Thyroid gland (tissue), 4 donors: ENCODE measurements at regions not wholly inside any gene's neighbourhood (a gene's known extent, or its start where the extent isn't known, plus 50 kb on each side); places are given as distances from the start of the nearest gene placed in this dataset.

Source experiments
- CTCF ChIP-seq, 6 experiments: fragments of 200-600 bp in 3 of 6; fragments of 450-650 bp in 3 of 6; sonication (generic) in 3 of 6; IDR thresholded peaks; one replicate each; pipeline ENCODE4 v1.5.1; 2016 to 2019; ENCODE audit warnings: antibody characterized with exemption in 6 of 6, mild to moderate bottlenecking in 2 of 6, inconsistent platforms in 1 of 6, moderate library complexity in 1 of 6
- POLR2A ChIP-seq, 2 donors: fragments of 450-650 bp; IDR thresholded peaks; one replicate each; pipeline ENCODE4 v1.6.1; 2017; ENCODE audit warnings: antibody characterized with exemption in 2 of 2, mild to moderate bottlenecking in 2 of 2, moderate library complexity in 1 of 2

- TF ChIP-seq CTCF (IDR thresholded peaks at IDR 0.05) = no peak
- no peak for TF ChIP-seq POLR2A (IDR thresholded peaks at IDR 0.05)
Observed at GRCh38 chr15:98276018-98276417, 315.5 kb downstream of the ARRDC4 start.
